Spleen (tissue), 7 donors: ENCODE measurements at regions not wholly inside any gene's neighbourhood (a gene's known extent, or its start where the extent isn't known, plus 50 kb on each side); places are given as distances from the start of the nearest gene placed in this dataset.

ENCODE experiments used
- POLR2A ChIP-seq, 3 donors: fragments of 450-650 bp; IDR thresholded peaks; one replicate each; pipeline ENCODE4 v1.5.1; 2017; ENCODE audit warnings: antibody characterized with exemption in 3 of 3, mild to moderate bottlenecking in 1 of 3
- TF ChIP-seq, protein P1 (sequence below), 11 experiments: fragments of 200-600 bp in 7 of 11; fragments of 450-650 bp in 4 of 11; sonication (generic) in 4 of 11; IDR thresholded peaks in 8 of 11; conservative IDR thresholded peaks in 3 of 11; 1 replicate in 7 of 11; 2 replicates in 4 of 11; pipeline versions ENCODE4 v1.4.0 to v1.8.0; 2016 to 2021; ENCODE audit warnings: antibody characterized with exemption in 11 of 11, inconsistent platforms in 4 of 11, mild to moderate bottlenecking in 1 of 11
- donor health status: DM: no; HTN: no; CAD: no; lungs with moderate emphysema.
- donor health status: DM: no; HTN: no; CAD: no.
- donor health status: DM: no; HTN: no; CAD: no.

GRCh38 chr1:98086156-98086555 is 165.3 kb upstream of the DPYD start:
- TF ChIP-seq, protein P1, sequence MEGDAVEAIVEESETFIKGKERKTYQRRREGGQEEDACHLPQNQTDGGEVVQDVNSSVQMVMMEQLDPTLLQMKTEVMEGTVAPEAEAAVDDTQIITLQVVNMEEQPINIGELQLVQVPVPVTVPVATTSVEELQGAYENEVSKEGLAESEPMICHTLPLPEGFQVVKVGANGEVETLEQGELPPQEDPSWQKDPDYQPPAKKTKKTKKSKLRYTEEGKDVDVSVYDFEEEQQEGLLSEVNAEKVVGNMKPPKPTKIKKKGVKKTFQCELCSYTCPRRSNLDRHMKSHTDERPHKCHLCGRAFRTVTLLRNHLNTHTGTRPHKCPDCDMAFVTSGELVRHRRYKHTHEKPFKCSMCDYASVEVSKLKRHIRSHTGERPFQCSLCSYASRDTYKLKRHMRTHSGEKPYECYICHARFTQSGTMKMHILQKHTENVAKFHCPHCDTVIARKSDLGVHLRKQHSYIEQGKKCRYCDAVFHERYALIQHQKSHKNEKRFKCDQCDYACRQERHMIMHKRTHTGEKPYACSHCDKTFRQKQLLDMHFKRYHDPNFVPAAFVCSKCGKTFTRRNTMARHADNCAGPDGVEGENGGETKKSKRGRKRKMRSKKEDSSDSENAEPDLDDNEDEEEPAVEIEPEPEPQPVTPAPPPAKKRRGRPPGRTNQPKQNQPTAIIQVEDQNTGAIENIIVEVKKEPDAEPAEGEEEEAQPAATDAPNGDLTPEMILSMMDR (IDR thresholded peaks at IDR 0.05 in 8 of 11, conservative IDR thresholded peaks at IDR 0.05 in 3 of 11) = no peak
- TF ChIP-seq POLR2A (IDR thresholded peaks at IDR 0.05) = no peak
